ENCODE measurements at regions not wholly inside any gene's neighbourhood (a gene's known extent, or its start where the extent isn't known, plus 50 kb on each side); places are given as distances from the start of the nearest gene placed in this dataset.

DNA sequence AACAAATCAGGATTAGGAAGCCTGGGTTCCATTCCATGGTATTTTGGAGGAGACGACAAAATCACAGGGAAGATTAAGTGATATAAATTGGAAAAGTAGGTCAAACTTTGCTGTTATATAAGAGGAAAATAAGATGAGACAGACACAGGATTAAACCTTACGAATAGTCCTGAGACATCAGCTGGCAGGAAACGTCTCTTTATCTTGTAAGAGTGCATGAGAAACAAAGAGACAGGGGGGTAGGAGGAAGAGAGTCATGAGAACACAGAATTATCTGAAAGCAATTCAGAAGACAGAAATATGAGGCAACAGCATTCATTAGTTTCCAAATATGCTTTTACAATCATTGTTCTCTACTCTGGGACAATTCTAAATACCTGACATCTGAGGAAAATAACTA lies 310.6 kb upstream of the MIR17HG start:
- no peak overlapping the region for H3K4me3 Mint-ChIP-seq
- no peaks in the 10 kb centered on the region for H3K27me3 Mint-ChIP-seq (ENCODE audit: low read depth in 2 of 2)
- WGBS (ENCODE audit: insufficient coverage) = 84% methylated on average over 3 of the region's 3 CpGs
- no peaks in the 10 kb centered on the region for H3K4me1 ChIP-seq (ENCODE audit: control insufficient read depth, insufficient read depth, low read length)
- H3K4me3 ChIP-seq (ENCODE audit: low read length) = no peak overlapping the region
- H3K27me3 ChIP-seq (ENCODE audit: control insufficient read depth, insufficient read depth, low read length) = no peaks in the 10 kb centered on the region
- no peak for TF ChIP-seq CTCF (IDR thresholded peaks at IDR 0.05)
- H3K36me3 ChIP-seq (ENCODE audit: control insufficient read depth, insufficient read depth, low read length) = no peaks in the 10 kb centered on the region
- no peak overlapping the region for H3K27ac ChIP-seq (ENCODE audit: low read length)
- no peak overlapping the region for H3K27ac Mint-ChIP-seq
- intact Hi-C loops (cut with micrococcal nuclease) = no loop called here
- peaks cover 5 to 14% of the 10 kb centered on the region in 2 donors for H3K9me3 Mint-ChIP-seq
- no peaks in the 10 kb centered on the region for H3K9me3 ChIP-seq (ENCODE audit: control insufficient read depth, insufficient read depth, low read length)
- ATAC-seq = no peak
- no peaks in the 10 kb centered on the region for H3K4me1 Mint-ChIP-seq
- no peak for DNase-seq
- H3K36me3 Mint-ChIP-seq = no peaks in the 10 kb centered on the region

- Histone ChIP-seq H3K27ac (ENCODE audit: low read length) (no peak overlapping the region), H3K4me1 (ENCODE audit: control insufficient read depth, insufficient read depth, low read length) (no peaks in the 10 kb centered on the region), H3K9me3 (ENCODE audit: control insufficient read depth, insufficient read depth, low read length) (no peaks in the 10 kb centered on the region), H3K36me3 (ENCODE audit: control insufficient read depth, insufficient read depth, low read length) (no peaks in the 10 kb centered on the region), H3K27me3 (ENCODE audit: control insufficient read depth, insufficient read depth, low read length) (no peaks in the 10 kb centered on the region), H3K4me3 (ENCODE audit: low read length) (no peak overlapping the region)
- intact Hi-C loops (cut with micrococcal nuclease) = no loop called here
- WGBS (ENCODE audit: insufficient coverage) = no CpG with 5 or more reads among the region's 1 CpG
- H3K27ac Mint-ChIP-seq = no peak overlapping the region
- H3K9me3 Mint-ChIP-seq = peaks cover 0 to 6% of the 10 kb centered on the region in 2 donors
- no peak for TF ChIP-seq CTCF (IDR thresholded peaks at IDR 0.05)
- no peaks in the 10 kb centered on the region for H3K27me3 Mint-ChIP-seq (ENCODE audit: low read depth in 2 of 2)
- DNase-seq = no peak
- H3K36me3 Mint-ChIP-seq = no peaks in the 10 kb centered on the region
- no peaks in the 10 kb centered on the region for H3K4me1 Mint-ChIP-seq
- H3K4me3 Mint-ChIP-seq = no peak overlapping the region
- no peak for ATAC-seq
Observed at GRCh38 chr13:91042870-91043269, 304.6 kb upstream of the MIR17HG start.

DNA sequence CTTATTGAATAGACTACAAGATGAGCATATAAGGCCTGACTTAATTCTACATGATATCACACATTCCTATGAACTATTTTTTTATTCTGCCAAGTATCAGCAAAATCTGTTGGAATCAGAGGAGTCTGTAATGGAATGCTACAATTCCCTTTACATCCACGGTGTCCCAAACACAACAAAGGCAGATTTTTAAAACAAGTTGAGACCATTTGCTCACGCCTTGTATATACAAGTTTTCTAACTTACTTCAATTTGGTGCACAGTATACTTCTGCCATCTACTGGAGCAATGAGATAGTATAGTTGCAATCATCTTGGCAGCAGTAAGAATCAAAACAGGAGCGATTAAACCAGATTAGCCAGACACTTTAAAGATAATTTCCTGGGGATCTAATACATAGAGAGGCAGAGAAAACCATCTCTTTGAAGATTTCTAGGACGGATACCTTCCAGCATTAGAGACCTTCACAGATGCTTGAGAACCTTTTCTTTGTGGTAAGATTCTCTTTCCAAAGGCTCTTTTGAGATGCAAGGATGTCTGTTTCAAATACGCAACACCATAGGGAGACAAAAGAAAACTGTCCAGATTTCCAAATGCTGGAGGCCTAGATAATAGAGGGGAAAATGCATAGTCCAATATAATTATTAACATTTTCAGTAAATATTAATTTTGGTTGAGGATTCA lies 302.0 kb upstream of the MIR17HG start:
- no peak for TF ChIP-seq CTCF (IDR thresholded peaks at IDR 0.05)
- 66% methylated on average over 4 of the region's 5 CpGs for WGBS (ENCODE audit: insufficient coverage)

More for the DNA sequence above, 302.0 kb upstream of the MIR17HG start:
- H3K4me3 Mint-ChIP-seq = no peak overlapping the region
- Histone ChIP-seq H3K27ac (ENCODE audit: low read length) (no peak overlapping the region), H3K4me1 (ENCODE audit: control insufficient read depth, insufficient read depth, low read length) (no peaks in the 10 kb centered on the region), H3K9me3 (ENCODE audit: control insufficient read depth, insufficient read depth, low read length) (no peaks in the 10 kb centered on the region), H3K27me3 (ENCODE audit: control insufficient read depth, insufficient read depth, low read length) (no peaks in the 10 kb centered on the region), H3K4me3 (ENCODE audit: low read length) (no peak overlapping the region), H3K36me3 (ENCODE audit: control insufficient read depth, insufficient read depth, low read length) (no peaks in the 10 kb centered on the region)
- H3K36me3 Mint-ChIP-seq = no peaks in the 10 kb centered on the region
- DNase-seq (no peak), ATAC-seq (no peak)
- peaks cover 3 to 8% of the 10 kb centered on the region in 2 donors for H3K9me3 Mint-ChIP-seq
- H3K27me3 Mint-ChIP-seq (ENCODE audit: low read depth in 2 of 2) = no peaks in the 10 kb centered on the region
- no peak overlapping the region for H3K27ac Mint-ChIP-seq
- no peaks in the 10 kb centered on the region for H3K4me1 Mint-ChIP-seq
- intact Hi-C loops (cut with micrococcal nuclease) = no loop called here
